SU-DHL-6 (cell line): ENCODE measurements at regions not wholly inside any gene's neighbourhood (a gene's known extent, or its start where the extent isn't known, plus 50 kb on each side); places are given as distances from the start of the nearest gene placed in this dataset.

Source experiments
- H2AFZ ChIP-seq: fragments of 200-600 bp; sonication (generic); 2 replicates; pipeline ENCODE4 v1.6.1; 2014; ENCODE audit warnings: low read depth, mild to moderate bottlenecking, moderate library complexity, mixed read lengths, antibody characterized with exemption, low read length; ENCODE audit not compliant: severe bottlenecking
- H3F3A ChIP-seq: fragments of 200-600 bp; shearing (Covaris generic); 2 replicates; pipeline ENCODE4 v1.6.0; 2016; ENCODE audit warnings: antibody characterized with exemption, mild to moderate bottlenecking; ENCODE audit not compliant: insufficient read depth
- H3K27ac ChIP-seq: fragments of 200-600 bp; sonication (generic); 2 replicates; pipeline ENCODE4 v1.5.1; 2016; ENCODE audit warnings: low read depth, mild to moderate bottlenecking, low read length, moderate library complexity, mixed read lengths
- H3K27me3 ChIP-seq: fragments of 200-600 bp; sonication (generic), shearing (Covaris generic); 2 replicates; pipeline ENCODE4 v1.6.0; 2014; ENCODE audit warnings: mild to moderate bottlenecking, low read length
- H3K36me3 ChIP-seq: fragments of 200-600 bp; sonication (generic); 2 replicates; pipeline ENCODE4 v1.6.1; 2014; ENCODE audit warnings: mild to moderate bottlenecking, low read length, mixed read lengths
- H3K4me2 ChIP-seq: fragments of 300-600, 200-600 bp; shearing (Covaris generic), sonication (generic); 2 replicates; pipeline ENCODE4 v1.6.0; 2014; ENCODE audit warnings: low read length, low read depth, mild to moderate bottlenecking; ENCODE audit not compliant: poor library complexity, severe bottlenecking
- H3K4me3 ChIP-seq: fragments of 200-600 bp; sonication (generic); 2 replicates; pipeline ENCODE4 v1.5.1; 2014; ENCODE audit warnings: antibody characterized with exemption, low read length, mild to moderate bottlenecking, mixed read lengths; ENCODE audit not compliant: insufficient read depth, poor library complexity, severe bottlenecking
- H3K79me2 ChIP-seq: fragments of 200-600 bp; sonication (generic); 2 replicates; pipeline ENCODE4 v1.6.1; 2014; ENCODE audit warnings: mild to moderate bottlenecking, low read length, moderate library complexity; ENCODE audit not compliant: insufficient read depth
- H3K9ac ChIP-seq: fragments of 200-600 bp; sonication (generic); 2 replicates; pipeline ENCODE4 v1.7.0; 2014; ENCODE audit warnings: mild to moderate bottlenecking, low read length
- H3K9me2 ChIP-seq: fragments of 200-600 bp; sonication (generic); replicated peaks from 2 replicates; pipeline ENCODE4 v1.6.1; 2014; ENCODE audit warnings: low read length; ENCODE audit not compliant: insufficient read depth
- H3K9me3 ChIP-seq: fragments of 200-600 bp; sonication (generic); 2 replicates; pipeline ENCODE4 v1.6.1; 2014; ENCODE audit warnings: low read length, mixed read lengths; ENCODE audit not compliant: insufficient read depth
- H4K20me1 ChIP-seq: fragments of 200-600 bp; sonication (generic); 2 replicates; pipeline ENCODE4 v1.6.1; 2014; ENCODE audit warnings: low read depth, mild to moderate bottlenecking, antibody characterized with exemption, low read length, moderate library complexity, mixed read lengths
- EZH2phosphoT487 ChIP-seq: fragments of 200-600 bp; sonication (generic), shearing (Covaris generic); conservative IDR thresholded peaks from 2 replicates; pipeline ENCODE4 v1.6.1; 2018; ENCODE audit warnings: mild to moderate bottlenecking, antibody characterized with exemption, low read length, moderate library complexity, mixed read lengths
- TF ChIP-seq, protein P1 (sequence below): fragments of 200-600 bp; sonication (generic); IDR thresholded peaks from one replicate; pipeline ENCODE4 v1.5.1; 2017; ENCODE audit warnings: antibody characterized with exemption, mild to moderate bottlenecking, low read length, moderate library complexity; ENCODE audit not compliant: insufficient read depth, poor library complexity, severe bottlenecking

DNA sequence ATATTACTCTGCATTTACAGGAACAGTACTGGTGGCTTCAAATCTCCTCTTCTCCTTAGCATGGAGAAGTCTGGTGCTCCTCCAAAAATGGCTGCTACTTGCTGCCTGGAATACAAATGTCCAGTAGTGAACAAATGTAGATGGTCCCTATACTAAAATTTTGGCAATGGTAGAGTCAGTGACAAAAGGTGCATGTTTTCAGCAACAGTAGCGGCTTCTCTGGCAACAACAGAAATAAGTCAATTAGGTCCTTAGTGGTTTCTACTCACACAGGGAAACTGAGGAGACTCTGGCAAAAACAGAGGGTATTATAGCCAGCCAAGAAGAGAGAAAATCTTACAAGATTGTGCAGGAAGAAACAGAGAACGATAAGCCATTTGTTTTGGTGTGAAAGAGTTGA is 1368.4 kb upstream of the ADGRL3 start:
- H3K27ac ChIP-seq = no peak overlapping the region
- TF ChIP-seq, protein P1, sequence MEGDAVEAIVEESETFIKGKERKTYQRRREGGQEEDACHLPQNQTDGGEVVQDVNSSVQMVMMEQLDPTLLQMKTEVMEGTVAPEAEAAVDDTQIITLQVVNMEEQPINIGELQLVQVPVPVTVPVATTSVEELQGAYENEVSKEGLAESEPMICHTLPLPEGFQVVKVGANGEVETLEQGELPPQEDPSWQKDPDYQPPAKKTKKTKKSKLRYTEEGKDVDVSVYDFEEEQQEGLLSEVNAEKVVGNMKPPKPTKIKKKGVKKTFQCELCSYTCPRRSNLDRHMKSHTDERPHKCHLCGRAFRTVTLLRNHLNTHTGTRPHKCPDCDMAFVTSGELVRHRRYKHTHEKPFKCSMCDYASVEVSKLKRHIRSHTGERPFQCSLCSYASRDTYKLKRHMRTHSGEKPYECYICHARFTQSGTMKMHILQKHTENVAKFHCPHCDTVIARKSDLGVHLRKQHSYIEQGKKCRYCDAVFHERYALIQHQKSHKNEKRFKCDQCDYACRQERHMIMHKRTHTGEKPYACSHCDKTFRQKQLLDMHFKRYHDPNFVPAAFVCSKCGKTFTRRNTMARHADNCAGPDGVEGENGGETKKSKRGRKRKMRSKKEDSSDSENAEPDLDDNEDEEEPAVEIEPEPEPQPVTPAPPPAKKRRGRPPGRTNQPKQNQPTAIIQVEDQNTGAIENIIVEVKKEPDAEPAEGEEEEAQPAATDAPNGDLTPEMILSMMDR = no peak
- TF ChIP-seq EZH2phosphoT487 = no peak
- H4K20me1 ChIP-seq = no peaks in the 10 kb centered on the region
- no peaks in the 10 kb centered on the region for H3K79me2 ChIP-seq
- H3K4me2 ChIP-seq = no peak overlapping the region
- no peaks in the 10 kb centered on the region for H3K27me3 ChIP-seq
- H3K9me2 ChIP-seq = no peaks in the 10 kb centered on the region
- no peak overlapping the region for H3K9ac ChIP-seq
- no peaks in the 10 kb centered on the region for H3F3A ChIP-seq
- H3K9me3 ChIP-seq = no peaks in the 10 kb centered on the region
- H3K36me3 ChIP-seq = no peaks in the 10 kb centered on the region
- H3K4me3 ChIP-seq = no peak overlapping the region
- H2AFZ ChIP-seq = no peak overlapping the region

DNA sequence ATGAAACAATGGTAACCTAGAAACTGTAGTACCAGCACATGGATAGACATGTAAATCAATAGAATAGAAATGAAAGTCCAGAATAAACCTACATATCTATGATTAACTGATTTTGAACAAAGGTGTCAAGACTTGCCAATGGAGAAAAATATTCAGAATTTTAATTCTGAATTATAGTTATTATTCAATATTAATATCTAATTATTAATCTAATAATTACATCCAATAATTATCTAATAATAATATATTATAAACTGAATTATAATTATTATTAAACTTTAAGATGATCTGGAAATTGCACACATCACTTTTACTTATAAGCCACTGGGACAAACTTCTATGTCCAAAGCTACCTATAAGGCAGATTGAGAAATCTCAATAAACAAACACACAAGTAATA is 1365.2 kb upstream of the ADGRL3 start:
- Histone ChIP-seq H3K4me2 (no peak overlapping the region), H3K27me3 (no peaks in the 10 kb centered on the region), H3K9ac (no peak overlapping the region), H3K27ac (no peak overlapping the region), H3K9me3 (no peaks in the 10 kb centered on the region), H3K4me3 (no peak overlapping the region), H3F3A (no peaks in the 10 kb centered on the region), H3K36me3 (no peaks in the 10 kb centered on the region), H2AFZ (no peak overlapping the region), H3K9me2 (no peaks in the 10 kb centered on the region), H3K79me2 (no peaks in the 10 kb centered on the region), H4K20me1 (no peaks in the 10 kb centered on the region)
- no peak for TF ChIP-seq EZH2phosphoT487
- TF ChIP-seq, protein P1 = no peak

DNA sequence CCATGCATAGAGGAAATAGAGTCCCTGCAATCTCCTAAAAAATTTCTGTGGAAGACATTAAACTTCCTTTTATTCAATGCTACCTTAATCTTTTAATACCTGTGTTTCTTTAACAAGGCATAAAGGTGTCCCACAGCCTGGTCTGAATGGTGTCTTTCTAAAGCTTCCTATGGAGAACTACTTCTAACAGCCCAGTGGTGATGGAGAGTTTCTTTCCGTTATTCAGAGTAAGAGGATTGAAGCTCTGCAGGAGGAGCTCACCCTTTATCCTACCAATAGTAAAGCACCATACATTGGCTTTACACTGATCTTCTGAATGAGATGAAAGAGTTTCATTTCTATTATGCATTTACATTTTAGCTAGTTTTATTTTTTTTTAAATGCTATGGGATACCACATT is 1362.4 kb upstream of the ADGRL3 start:
- Histone ChIP-seq H3K79me2 (no peaks in the 10 kb centered on the region), H3K27ac (no peak overlapping the region), H3K9ac (no peak overlapping the region), H4K20me1 (no peaks in the 10 kb centered on the region), H3K9me2 (no peaks in the 10 kb centered on the region), H3K36me3 (no peaks in the 10 kb centered on the region), H2AFZ (no peak overlapping the region), H3K4me3 (no peak overlapping the region), H3K27me3 (no peaks in the 10 kb centered on the region), H3K9me3 (no peaks in the 10 kb centered on the region), H3F3A (no peaks in the 10 kb centered on the region), H3K4me2 (no peak overlapping the region)
- TF ChIP-seq, protein P1 = no peak
- TF ChIP-seq EZH2phosphoT487 = no peak
